GM06990 (cell line): ENCODE measurements at regions not wholly inside any gene's neighbourhood (a gene's known extent, or its start where the extent isn't known, plus 50 kb on each side); places are given as distances from the start of the nearest gene placed in this dataset.

Experiments used
- DNase-seq: peaks from one replicate; pipeline ENCODE4 v3.0.0-alpha.2; 2011; ENCODE audit not compliant: insufficient read length; ENCODE audit errors: extremely low read depth
- H3K27me3 ChIP-seq: replicated peaks from 2 replicates; pipeline ENCODE4 v1.6.0; 2011; ENCODE audit warnings: low read length; ENCODE audit not compliant: control insufficient read depth, insufficient read depth
- H3K36me3 ChIP-seq: 2 replicates; pipeline ENCODE4 v1.5.1; 2011; ENCODE audit warnings: low read length; ENCODE audit not compliant: control insufficient read depth, insufficient read depth
- H3K4me3 ChIP-seq: replicated peaks from 2 replicates; pipeline ENCODE4 v1.5.1; 2011; ENCODE audit warnings: low read depth, mild to moderate bottlenecking, control low read depth, low read length
- TF ChIP-seq, protein P1 (sequence below): IDR thresholded peaks from 2 replicates; pipeline ENCODE4 v1.5.1; 2011; ENCODE audit warnings: low read length, control low read depth, mild to moderate bottlenecking, inconsistent platforms; ENCODE audit not compliant: insufficient read depth, poor library complexity, severe bottlenecking

- Histone ChIP-seq H3K27me3 (no peaks in the 10 kb centered on the region; the same call in 1 of the 2 replicates), H3K4me3 (no peak overlapping the region), H3K36me3 (no peaks in the 10 kb centered on the region)
- no peak for DNase-seq
- TF ChIP-seq, protein P1, sequence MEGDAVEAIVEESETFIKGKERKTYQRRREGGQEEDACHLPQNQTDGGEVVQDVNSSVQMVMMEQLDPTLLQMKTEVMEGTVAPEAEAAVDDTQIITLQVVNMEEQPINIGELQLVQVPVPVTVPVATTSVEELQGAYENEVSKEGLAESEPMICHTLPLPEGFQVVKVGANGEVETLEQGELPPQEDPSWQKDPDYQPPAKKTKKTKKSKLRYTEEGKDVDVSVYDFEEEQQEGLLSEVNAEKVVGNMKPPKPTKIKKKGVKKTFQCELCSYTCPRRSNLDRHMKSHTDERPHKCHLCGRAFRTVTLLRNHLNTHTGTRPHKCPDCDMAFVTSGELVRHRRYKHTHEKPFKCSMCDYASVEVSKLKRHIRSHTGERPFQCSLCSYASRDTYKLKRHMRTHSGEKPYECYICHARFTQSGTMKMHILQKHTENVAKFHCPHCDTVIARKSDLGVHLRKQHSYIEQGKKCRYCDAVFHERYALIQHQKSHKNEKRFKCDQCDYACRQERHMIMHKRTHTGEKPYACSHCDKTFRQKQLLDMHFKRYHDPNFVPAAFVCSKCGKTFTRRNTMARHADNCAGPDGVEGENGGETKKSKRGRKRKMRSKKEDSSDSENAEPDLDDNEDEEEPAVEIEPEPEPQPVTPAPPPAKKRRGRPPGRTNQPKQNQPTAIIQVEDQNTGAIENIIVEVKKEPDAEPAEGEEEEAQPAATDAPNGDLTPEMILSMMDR: no peak
Observed at GRCh38 chr2:198343471-198343870, 539.1 kb downstream of the PLCL1 start.

- TF ChIP-seq, protein P1: no peak
- H3K27me3 ChIP-seq: no peaks in the 10 kb centered on the region; the same call in 1 of the 2 replicates
- H3K36me3 ChIP-seq: no peaks in the 10 kb centered on the region
- H3K4me3 ChIP-seq: no peak overlapping the region
- no peak for DNase-seq
Observed at GRCh38 chr2:198340846-198341245, 536.5 kb downstream of the PLCL1 start.

DNA sequence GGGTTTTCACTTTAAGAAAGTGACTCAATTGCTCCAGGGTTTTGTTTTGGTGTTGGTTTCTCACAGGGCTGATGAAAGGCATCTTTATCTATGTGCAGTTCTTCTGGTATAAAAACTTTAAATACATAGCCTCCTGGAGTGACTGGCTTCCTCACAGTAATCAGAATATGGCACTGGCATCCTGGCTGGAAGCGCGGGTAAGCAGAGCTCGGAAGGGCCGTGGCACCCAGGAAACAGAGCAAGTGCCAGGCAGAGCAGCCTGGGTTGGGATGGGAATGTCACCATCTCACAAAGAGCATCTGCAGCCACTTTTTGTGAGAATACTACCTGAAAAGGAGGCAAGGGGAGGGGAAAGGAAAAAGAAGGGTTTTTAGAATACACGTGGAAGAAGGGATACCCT, 534.7 kb downstream of the PLCL1 start:
- H3K27me3 ChIP-seq: no peaks in the 10 kb centered on the region
- DNase-seq: no peak
- TF ChIP-seq, protein P1: no peak
- no peak overlapping the region for H3K4me3 ChIP-seq
- no peaks in the 10 kb centered on the region for H3K36me3 ChIP-seq

GRCh38 chr2:198337368-198337767, 533.0 kb downstream of the PLCL1 start:
- DNase-seq: no peak
- TF ChIP-seq, protein P1: no peak
- no peaks in the 10 kb centered on the region; the same call in 1 of the 2 replicates for H3K27me3 ChIP-seq
- no peak overlapping the region for H3K4me3 ChIP-seq
- H3K36me3 ChIP-seq: no peaks in the 10 kb centered on the region

- Histone ChIP-seq H3K27me3 (no peaks in the 10 kb centered on the region; the same call in 1 of the 2 replicates), H3K4me3 (no peak overlapping the region), H3K36me3 (no peaks in the 10 kb centered on the region)
- TF ChIP-seq, protein P1: no peak
- no peak for DNase-seq
Observed at GRCh38 chr2:198328454-198328853, 524.1 kb downstream of the PLCL1 start.

- Histone ChIP-seq H3K4me3 (no peak overlapping the region), H3K27me3 (no peaks in the 10 kb centered on the region), H3K36me3 (no peaks in the 10 kb centered on the region)
- TF ChIP-seq, protein P1: no peak
- DNase-seq: no peak
Observed at GRCh38 chr2:198327526-198327925, 523.1 kb downstream of the PLCL1 start.
